Suprapubic skin (tissue), 4 donors: ENCODE measurements at regions not wholly inside any gene's neighbourhood (a gene's known extent, or its start where the extent isn't known, plus 50 kb on each side); places are given as distances from the start of the nearest gene placed in this dataset.

ENCODE experiments used
- POLR2A ChIP-seq, 2 donors: fragments of 450-650 bp; IDR thresholded peaks; one replicate each; pipeline ENCODE4 v1.6.1; 2017; ENCODE audit warnings: antibody characterized with exemption in 2 of 2, mild to moderate bottlenecking in 2 of 2, moderate library complexity in 2 of 2
- POLR2AphosphoS5 ChIP-seq, 3 donors: sonication (generic); formaldehyde crosslinking; IDR thresholded peaks; one replicate each; pipeline ENCODE4 v1.6.1; 2017; ENCODE audit warnings: antibody characterized with exemption in 3 of 3
- TF ChIP-seq, protein P1 (sequence below), 2 donors: fragments of 200-600 bp in 1 of 2; fragments of 450-650 bp in 1 of 2; sonication (generic) in 1 of 2; IDR thresholded peaks; one replicate each; pipeline ENCODE4 v1.5.1; 2016 to 2019; ENCODE audit warnings: antibody characterized with exemption in 2 of 2, mild to moderate bottlenecking in 1 of 2, moderate library complexity in 1 of 2

DNA sequence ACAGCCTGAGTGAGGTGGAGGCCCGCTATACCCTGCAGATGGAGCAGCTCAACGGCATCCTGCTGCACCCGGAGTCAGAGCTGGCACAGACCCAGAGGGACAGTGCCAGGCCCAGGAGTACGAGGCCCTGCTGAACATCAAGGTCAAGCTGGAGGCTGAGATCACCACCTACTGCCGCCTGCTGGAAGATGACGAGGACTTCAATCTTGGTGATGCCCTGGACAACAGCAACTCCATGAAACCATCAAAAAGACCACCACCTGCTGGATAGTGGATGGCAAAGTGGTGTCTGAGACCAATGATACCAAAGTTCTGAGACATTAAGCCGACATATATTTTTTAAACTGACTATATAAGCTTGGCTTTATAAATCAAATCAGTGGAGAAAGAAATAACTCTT, 73.3 kb upstream of the HHIP start:
- TF ChIP-seq, protein P1, sequence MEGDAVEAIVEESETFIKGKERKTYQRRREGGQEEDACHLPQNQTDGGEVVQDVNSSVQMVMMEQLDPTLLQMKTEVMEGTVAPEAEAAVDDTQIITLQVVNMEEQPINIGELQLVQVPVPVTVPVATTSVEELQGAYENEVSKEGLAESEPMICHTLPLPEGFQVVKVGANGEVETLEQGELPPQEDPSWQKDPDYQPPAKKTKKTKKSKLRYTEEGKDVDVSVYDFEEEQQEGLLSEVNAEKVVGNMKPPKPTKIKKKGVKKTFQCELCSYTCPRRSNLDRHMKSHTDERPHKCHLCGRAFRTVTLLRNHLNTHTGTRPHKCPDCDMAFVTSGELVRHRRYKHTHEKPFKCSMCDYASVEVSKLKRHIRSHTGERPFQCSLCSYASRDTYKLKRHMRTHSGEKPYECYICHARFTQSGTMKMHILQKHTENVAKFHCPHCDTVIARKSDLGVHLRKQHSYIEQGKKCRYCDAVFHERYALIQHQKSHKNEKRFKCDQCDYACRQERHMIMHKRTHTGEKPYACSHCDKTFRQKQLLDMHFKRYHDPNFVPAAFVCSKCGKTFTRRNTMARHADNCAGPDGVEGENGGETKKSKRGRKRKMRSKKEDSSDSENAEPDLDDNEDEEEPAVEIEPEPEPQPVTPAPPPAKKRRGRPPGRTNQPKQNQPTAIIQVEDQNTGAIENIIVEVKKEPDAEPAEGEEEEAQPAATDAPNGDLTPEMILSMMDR (IDR thresholded peaks at IDR 0.05), result no peak
- no peak for TF ChIP-seq POLR2A (IDR thresholded peaks at IDR 0.05)
- no peak for TF ChIP-seq POLR2AphosphoS5 (IDR thresholded peaks at IDR 0.05)
